ENCODE measurements at regions not wholly inside any gene's neighbourhood (a gene's known extent, or its start where the extent isn't known, plus 50 kb on each side); places are given as distances from the start of the nearest gene placed in this dataset.
"Not testable (repeated sequence)": the region's sequence is repeated elsewhere in the genome, so short reads cannot be mapped to it uniquely, and the experiment has no call there.

GRCh38 chr12:90832427-90832826 is 122.5 kb downstream of the CCER1 start:
- DNase-seq, result no peak
- intact Hi-C loops (cut with micrococcal nuclease), result no loop called here
- no peak for ATAC-seq

- DNase-seq (no peak), ATAC-seq (no peak)
- intact Hi-C loops (cut with micrococcal nuclease), result no loop called here
Observed at GRCh38 chr12:90831712-90832111, 123.3 kb downstream of the CCER1 start.

- ATAC-seq, result no peak
- intact Hi-C loops (cut with micrococcal nuclease), result no loop called here
- DNase-seq, result no peak
Observed at GRCh38 chr12:90829044-90829443, 125.9 kb downstream of the CCER1 start.

DNA sequence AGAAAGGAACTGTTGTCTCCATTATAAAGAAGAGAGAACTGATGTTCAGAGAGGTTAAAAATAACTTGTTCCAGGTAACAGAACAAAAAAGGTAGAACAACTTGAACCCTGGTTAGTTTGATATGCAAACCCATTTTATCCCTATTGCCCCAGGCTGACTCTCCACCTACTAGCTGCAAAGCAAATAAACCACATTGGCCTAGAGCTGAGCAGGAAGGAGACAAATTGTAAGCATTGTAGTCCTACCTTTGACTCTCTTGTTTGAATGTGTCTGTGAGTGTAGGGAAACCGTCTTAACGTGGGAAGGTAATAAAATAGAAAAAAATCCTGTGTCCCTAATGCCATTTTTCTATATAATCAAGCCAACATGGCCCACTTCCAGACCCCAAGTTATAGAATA is 126.4 kb downstream of the CCER1 start:
- intact Hi-C loops (cut with micrococcal nuclease), result no loop called here
- no peak for ATAC-seq
- no peak for DNase-seq

GRCh38 chr12:90827567-90827966 is 127.4 kb downstream of the CCER1 start:
- DNase-seq, result no peak
- intact Hi-C loops (cut with micrococcal nuclease), result no loop called here

DNA sequence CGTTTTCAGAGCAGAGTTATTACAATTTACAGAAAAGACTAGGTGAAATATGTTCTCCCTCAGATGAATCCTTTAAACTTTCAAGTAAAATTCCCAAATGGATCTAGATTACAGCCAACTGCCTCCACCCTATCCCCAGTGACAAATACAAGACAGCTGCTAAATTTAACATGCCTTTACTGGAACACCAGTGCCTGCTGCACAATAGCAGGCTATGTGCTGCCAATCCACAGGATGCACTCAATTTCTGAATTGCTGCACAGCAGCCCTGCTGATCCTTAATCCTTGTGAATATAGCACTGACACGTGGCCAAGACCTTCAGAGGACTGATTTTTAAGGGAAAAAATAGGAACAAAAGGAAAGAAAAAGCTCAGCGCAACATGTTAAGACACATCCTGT is 128.9 kb downstream of the CCER1 start:
- DNase-seq (no peak), ATAC-seq (peak; percentile 81)
- intact Hi-C loops (cut with micrococcal nuclease), result no loop called here

More at GRCh38 chr12:90827567-90827966, 127.4 kb downstream of the CCER1 start:
- peak; percentile 72 for ATAC-seq

DNA sequence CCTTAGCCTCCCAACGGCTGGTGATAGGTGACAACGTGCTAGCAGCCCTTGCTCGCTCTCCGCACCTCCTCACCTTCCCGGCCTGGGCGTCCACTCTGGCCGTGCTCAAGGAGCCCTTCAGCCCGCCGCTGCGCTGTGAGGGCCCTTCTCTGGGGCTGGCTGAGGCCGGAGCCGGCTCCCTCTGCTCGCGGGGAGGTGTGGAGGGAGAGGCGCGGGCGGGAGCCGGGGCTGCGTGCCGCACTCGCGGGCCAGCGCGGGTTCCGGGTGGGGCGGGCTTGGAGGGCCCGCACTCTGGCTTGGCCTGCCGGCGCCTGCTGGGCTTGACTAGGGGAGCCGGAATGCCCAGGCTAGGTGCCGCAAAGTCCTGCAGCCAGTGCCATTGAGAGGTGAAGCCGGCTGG is 131.1 kb downstream of the CCER1 start:
- intact Hi-C loops (cut with micrococcal nuclease), result no loop called here
- ATAC-seq, result no peak

DNA sequence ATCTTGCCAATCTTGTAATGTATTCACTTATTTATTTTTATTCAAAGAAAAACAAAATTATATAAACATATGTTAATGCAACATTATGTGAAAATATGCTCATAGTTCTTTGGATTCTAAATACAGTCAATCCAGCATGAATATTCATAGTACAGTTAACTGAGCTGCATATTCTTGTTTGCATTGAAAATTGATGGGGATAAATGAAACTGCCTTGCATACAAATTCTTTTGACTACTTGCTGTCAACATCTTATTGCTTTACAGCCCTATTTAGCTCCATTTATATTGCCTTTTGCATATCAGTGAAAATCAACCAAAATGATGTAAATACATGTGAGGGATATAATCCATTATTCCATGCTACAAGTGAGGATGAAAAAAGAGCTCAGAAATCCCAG is 135.3 kb downstream of the CCER1 start:
- ATAC-seq (no peak), DNase-seq (no peak)
- intact Hi-C loops (cut with micrococcal nuclease), result no loop called here

More for the DNA sequence above, 131.1 kb downstream of the CCER1 start:
- DNase-seq, result no peak

GRCh38 chr12:90816353-90817089 is 138.5 kb downstream of the CCER1 start:
- intact Hi-C loops (cut with micrococcal nuclease), result no loop called here

DNA sequence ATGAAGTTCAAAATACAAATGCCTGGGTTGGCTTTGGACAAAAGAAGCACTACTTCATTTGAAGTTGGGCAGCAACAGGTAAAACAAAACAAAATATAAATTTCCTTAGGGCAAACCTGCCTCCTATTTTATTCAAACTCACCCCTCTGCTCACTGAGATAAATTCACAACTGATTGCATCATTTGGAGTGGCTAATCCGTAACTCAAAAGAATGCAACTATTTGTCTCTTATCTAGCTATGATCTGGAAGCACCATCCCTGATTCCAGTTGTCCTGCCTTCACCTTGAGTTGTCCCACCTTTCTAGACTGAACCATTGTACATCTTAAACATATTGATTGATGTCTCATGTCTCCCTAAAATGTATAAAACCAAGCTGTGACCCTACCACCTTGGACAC is 145.0 kb downstream of the CCER1 start:
- ATAC-seq (no peak), DNase-seq (no peak)
- intact Hi-C loops (cut with micrococcal nuclease), result no loop called here

More at GRCh38 chr12:90816353-90817089, 138.5 kb downstream of the CCER1 start:
- DNase-seq (no peak), ATAC-seq (no peak)

- intact Hi-C loops (cut with micrococcal nuclease), result no loop called here
- no peak for ATAC-seq
- DNase-seq, result no peak
Observed at GRCh38 chr12:90808568-90808967, 146.4 kb downstream of the CCER1 start.

DNA sequence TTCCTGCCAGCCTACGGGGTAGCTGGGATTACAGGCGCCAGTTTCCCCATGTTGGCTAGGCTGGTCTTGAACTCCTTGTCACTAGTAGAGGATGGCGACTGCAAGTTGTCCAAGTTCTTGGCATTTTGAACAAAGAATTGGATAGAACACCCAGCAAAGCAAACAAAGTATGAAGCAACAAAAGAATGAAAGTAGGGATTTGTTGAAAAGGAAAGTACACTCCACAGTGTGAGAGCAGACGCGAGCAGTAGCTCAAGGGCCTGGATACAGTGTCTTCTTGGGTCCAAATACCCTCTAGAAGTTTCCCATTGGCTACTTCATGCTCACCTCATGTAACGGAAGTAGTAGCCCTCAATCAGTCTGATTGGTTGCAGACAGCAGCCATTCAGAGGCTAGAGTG is 152.2 kb downstream of the CCER1 start:
- DNase-seq, result no peak
- ATAC-seq, result no peak
- intact Hi-C loops (cut with micrococcal nuclease), result no loop called here

DNA sequence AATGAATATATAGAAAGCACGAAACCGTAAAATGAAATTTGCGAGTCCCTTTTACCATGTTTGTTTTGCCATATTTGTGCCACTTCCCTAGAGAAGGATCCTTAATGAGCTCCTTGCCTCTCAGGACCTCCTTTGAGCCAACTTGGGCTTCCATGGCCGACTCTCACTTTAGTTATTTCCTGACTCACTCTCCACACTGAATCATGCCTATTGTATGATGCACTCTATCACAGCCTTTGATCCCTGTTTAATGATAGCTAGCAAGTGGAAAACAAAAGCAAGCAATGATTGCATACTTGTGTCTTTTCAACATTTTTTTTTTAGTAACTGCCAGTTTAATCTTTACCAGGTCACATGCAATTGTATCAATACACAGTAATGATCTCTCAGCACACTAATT is 153.2 kb downstream of the CCER1 start:
- intact Hi-C loops (cut with micrococcal nuclease), result no loop called here
- DNase-seq (no peak), ATAC-seq (no peak)

- DNase-seq, result no peak
- intact Hi-C loops (cut with micrococcal nuclease), result no loop called here
- ATAC-seq, result no peak
Observed at GRCh38 chr12:90794212-90794611, 160.8 kb downstream of the CCER1 start.

DNA sequence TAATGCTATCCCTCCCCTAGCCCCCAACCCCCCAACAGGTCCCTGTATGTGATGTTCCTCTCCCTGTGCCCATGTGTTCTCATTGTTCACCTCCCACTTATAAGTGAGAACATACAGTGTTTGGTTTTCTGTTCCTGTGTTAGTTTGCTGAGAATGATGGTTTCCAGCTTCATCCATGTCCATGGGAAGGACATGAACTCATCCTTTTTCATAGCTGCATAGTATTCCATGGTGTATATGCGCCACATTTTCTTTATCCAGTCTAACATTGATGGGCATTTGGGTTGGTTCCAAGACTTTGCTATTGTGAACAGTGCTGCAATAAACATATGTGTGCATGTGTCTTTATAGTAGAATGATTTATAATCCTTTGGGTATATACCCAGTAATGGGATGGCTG is 162.3 kb downstream of the CCER1 start:
- intact Hi-C loops (cut with micrococcal nuclease); DNase-seq; ATAC-seq: not testable (repeated sequence)

- ATAC-seq (no peak), DNase-seq (no peak)
- intact Hi-C loops (cut with micrococcal nuclease), result no loop called here
Observed at GRCh38 chr12:90791445-90791844, 163.5 kb downstream of the CCER1 start.

DNA sequence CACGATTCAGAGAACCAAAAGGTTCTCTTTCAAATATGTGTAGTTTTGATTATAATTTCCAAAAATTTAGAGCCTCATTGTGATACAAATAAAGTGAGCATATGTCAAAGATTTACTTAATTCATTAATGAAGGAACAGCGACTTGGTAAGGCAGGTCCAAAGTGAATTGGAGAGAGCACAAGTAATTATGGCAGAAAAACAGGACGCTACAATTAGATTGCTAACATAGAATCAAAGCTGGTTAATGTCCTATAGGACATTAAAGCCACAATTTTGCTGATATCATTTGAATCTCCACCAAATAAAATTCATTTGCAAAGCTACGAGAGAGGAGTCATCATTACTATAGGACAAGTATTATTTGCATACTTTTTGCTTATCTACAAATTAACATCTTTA is 164.2 kb downstream of the CCER1 start:
- intact Hi-C loops (cut with micrococcal nuclease), result no loop called here
- no peak for DNase-seq
- no peak for ATAC-seq

DNA sequence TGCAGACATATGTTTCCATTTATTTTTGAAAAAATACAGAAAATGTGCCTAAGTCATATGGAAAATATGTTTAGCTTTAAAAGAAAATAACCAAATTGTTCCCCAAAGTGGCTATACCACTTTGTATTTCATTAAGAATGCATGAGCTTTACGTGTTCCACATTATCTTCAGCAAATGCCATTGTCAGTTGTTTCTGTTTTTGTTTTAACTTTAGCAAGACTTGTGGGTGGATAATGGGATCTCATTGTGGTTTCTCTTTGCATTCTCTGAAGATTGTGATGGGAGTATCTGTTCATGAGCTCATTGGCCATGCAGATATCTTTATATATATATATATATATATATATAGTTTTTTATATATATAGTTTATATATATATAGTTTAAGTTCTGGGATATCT is 181.5 kb downstream of the CCER1 start:
- intact Hi-C loops (cut with micrococcal nuclease), result no loop called here
- no peak for DNase-seq
- no peak for ATAC-seq

DNA sequence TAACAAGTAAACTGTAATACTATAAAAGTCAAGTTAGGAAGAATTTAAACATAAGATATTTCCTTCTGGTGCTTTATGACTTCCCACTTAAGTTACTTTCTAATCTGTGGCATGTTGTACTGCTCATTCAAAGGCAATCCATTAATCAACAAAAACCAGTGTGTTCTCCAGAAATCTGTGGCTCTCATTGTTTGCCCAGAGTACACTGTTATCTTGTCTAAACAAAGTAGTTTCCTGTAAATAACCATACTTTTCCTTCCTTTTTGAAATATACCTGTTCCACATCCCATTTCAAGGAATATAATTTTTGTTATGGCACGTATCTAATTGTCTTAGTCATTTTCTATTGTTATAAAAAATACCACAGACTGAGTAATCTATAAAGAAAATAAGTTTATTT is 184.1 kb downstream of the CCER1 start:
- intact Hi-C loops (cut with micrococcal nuclease), result no loop called here
- no peak for ATAC-seq
- DNase-seq, result no peak

GRCh38 chr12:90757957-90758356 is 197.0 kb downstream of the CCER1 start:
- no peak for ATAC-seq

GRCh38 chr12:90745211-90745610 is 209.8 kb downstream of the CCER1 start:
- no peak for ATAC-seq

More at GRCh38 chr12:90757957-90758356, 197.0 kb downstream of the CCER1 start:
- intact Hi-C loops (cut with micrococcal nuclease), result no loop called here
- DNase-seq, result no peak

More at GRCh38 chr12:90745211-90745610, 209.8 kb downstream of the CCER1 start:
- no peak for DNase-seq
- intact Hi-C loops (cut with micrococcal nuclease), result no loop called here
